GM21526 (cell line): ENCODE measurements at regions not wholly inside any gene's neighbourhood (a gene's known extent, or its start where the extent isn't known, plus 50 kb on each side); places are given as distances from the start of the nearest gene placed in this dataset.

Source experiments
- ATAC-seq: cut with Tn5 transposase; IDR thresholded peaks from one replicate; pipeline ENCODE4 v1.9.1; 2021; ENCODE audit warnings: moderate library complexity; ENCODE audit not compliant: unreplicated experiment, low FRiP score

DNA sequence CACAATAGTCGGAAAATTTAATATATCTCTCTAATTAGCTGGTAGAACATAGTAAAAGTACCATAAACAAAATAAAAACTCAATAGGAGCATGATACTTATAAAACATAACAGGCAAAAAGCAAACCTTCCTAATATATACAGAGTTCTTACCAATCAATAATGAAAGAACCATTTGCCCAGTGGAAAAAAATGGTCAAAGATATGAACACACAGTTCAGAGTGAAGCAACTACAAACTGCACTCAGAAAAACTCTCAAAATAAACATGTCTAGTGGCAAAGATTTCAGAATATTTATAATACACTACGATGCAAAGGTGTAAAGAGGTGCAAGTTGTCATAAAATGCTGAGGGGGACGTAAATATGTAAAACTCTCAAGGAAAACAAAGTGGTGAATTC is 576.2 kb upstream of the CTNND2 start:
- no peak for ATAC-seq

DNA sequence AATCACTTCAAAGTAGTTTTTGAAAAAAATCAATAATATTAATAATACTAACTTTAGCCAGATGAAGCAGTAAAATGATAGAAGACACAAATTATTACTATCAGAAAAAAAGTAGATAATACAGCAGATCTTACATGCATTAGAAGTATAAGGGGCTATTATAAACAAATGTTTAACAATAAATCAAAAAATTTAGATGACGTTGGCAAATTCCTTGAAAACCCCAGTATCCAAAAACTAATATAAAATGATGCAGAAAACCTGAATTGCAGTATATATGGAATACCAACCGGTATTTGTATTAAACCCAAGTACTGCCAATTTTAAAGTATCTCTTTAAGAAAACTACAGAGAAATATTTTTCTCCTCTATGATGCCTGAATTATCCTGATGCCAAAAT is 573.3 kb upstream of the CTNND2 start:
- ATAC-seq = no peak

DNA sequence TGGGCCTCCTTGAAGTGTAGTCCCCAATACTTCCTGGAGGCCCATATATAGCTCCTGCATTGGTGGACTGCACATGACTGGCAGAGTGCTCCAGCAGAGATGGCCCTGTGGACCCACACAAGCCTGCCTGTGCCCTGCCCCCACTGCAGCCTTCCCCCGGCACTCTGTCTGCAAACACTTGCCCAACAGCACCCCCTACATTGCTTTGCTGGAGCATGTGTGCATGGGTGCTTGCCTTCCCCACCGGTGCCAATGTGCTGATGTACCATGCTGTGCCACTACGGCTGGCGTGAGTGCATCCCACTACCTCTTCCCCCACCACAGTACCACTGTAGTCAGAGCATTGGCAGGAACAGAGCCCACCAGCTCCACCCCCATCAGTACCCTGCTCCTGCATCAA is 563.6 kb upstream of the CTNND2 start:
- no peak for ATAC-seq

DNA sequence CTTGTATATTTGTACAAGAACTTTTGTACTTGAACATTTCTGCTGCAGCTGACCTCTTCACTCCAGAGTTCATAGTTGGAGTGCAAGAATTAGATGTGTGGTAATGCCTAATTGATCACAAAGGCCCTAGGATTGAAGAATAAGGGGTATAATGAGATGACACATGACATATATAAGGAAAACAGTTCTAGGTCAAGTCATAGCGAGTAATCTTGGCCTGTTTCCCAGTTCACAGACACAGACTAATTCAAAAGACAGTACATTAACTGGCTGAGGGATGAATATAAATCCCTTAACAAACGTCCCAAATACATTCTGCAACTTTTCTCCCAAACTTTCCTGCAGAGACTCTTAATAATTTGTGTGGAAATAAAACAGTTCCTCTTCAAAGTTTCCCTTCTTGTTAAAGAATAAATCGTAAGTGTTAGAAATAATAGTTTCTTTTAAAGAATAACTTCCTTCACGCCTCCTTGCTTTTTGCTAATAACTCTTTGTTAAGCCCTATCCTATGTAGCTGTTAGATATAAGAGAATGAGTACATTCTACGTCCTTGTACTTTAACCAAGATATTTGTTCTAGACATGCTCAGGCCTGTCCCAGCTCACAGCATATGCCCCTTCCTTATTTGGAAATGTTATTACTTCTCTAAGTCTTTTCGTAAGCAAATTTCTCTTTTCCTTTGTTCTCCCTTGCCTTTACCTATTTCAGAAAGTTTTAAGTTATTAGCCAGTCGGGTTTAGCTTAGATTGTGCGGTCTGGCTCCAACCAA is 556.4 kb upstream of the CTNND2 start:
- ATAC-seq = no peak

DNA sequence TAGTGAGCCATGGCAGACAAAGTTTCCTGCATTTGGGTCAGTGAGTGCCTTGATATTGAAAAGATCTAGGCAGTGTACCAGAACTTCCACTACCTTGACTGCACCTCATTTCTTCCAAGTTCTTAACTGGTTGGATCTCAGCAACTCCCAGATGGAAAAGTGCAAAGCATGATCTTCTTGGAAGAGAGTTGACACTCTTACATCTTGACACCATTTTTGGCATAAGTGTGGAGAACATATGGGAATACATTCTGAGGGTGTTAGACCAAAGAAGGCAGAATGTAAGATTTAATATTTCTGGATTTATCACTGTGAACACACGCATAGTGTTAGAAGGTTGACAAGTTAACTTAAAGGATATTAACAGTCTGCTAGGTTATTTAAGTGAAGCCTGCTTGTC is 555.1 kb upstream of the CTNND2 start:
- no peak for ATAC-seq

DNA sequence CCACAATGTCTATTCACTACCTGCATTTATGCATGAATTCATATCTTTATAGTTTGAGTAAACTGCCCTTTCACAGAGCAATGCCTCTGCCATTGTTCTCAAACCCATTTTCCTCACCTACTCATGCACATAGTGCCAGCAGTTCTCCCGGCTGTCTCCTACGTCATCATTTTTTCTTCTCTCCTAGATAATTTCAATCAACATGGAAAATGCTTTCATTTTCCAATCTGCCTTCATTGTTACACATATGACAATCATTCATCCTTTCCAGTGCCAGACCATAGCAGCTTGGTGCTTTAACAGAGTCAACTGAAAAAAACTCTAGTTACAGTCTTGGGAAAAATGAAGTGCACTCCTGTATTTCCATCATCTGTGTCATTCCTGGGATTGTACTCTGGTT is 514.8 kb upstream of the CTNND2 start:
- ATAC-seq = no peak

DNA sequence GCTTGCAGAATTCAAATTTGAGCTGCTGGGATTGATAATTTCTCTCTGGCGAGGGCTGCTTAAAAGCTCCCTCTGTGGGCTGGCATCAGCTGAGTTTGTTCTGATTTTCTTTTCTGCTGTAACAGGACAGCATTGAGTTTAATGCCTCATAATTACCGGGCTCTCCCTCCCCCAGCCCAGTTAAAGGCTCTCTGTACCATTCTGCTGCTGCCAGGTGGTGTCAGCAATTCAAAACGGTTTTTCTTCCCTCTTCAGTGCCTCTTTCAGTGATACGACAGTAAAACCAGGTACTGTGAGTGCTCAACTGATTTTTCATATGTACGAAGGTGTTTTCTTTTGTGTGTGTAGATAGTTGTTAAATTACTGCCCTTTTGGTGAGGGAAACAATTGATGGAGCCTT is 509.3 kb upstream of the CTNND2 start:
- ATAC-seq = no peak

DNA sequence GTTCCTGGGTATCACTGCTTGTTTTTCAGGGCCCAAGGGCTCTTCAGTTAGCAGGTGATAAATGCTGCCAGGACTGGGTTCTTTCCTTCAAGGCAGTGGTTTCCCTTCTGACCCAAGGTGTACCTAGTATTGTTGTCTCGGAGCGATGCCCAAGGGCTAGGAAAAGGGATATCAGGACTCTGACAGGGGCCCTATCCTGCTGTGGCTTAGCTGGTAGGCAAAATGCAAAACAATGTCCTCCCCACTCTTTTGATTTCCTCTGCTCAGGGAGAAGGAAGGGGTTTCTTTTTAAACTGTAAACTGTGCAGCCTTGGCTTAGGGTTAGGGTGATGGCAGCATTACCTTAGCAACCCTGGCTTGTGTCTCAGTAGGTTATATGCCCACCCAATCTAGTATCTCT is 508.8 kb upstream of the CTNND2 start:
- no peak for ATAC-seq

DNA sequence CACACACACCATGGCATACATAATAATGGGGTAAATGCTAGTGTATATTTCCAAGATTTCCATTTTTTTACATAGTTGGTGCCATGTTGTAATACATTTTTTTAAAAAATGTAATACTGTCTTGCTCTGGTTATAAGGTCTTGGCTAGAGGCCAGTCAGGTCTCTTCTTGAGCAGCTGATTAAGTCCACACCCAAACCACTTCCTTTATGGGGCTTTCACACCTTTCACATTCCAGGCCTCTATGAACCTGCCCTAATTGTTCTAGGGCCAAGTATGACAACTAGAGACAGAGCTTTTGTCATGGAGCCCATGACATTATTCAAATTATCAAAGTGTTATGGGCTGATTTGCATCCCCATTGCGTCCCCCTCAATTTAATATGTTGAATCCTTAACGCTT is 495.6 kb upstream of the CTNND2 start:
- ATAC-seq = no peak

DNA sequence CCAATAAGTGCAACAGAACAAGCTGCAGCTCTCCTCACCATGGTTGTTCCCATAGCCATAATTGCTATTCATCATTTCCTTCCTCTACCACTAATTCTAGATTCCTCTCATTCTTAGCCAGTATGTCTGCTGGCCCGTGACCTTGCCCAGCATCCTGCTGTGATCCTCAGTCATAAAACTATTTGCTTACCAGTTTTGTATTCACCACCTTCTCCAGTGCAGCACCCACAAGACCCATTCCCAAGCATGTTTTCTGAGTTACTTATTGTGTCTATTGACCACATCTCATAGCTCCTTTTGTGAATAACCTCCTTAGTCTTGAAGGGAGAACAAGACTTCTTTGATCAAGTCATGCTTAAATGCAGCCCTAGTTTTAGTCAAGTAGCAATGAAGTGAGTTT is 488.0 kb upstream of the CTNND2 start:
- ATAC-seq = no peak

DNA sequence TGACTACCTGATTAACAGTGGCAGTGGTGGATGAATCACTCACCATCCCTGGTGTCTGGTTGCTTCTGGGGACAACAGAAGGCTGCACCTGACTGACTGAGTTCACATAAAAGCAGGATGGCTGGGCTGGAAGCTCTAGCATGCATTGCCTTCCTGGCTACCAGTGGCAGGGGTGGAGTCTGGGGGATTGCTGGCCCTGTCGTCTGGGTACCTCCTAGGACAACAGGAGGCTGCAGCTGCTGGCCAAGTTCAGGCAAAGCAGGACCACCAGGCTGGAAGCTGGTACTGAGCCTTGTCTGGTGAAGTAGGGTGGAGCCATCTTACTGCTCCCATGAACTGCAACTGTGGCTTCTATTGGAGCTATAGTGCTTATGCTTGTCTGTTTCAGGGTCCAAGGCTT is 480.8 kb upstream of the CTNND2 start:
- no peak for ATAC-seq

DNA sequence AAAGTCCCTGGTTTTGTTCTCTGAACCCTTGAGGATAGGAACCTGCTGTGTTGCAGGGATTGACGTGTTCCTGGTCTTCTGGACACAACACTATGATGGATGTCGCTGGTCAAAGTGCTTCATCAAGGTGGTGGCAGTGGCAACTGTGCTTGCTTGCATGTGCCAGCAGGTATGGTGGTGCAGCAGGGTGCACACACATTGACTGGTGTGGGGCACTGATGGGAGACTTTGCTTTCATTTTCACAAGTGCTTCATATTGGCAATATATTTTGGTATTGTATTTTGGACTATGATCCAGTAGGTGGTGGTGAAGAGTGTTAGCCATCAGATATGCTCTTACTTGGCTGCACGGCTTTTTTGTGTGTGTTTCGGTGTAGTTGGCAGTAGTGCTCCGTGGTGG is 479.8 kb upstream of the CTNND2 start:
- ATAC-seq = no peak

DNA sequence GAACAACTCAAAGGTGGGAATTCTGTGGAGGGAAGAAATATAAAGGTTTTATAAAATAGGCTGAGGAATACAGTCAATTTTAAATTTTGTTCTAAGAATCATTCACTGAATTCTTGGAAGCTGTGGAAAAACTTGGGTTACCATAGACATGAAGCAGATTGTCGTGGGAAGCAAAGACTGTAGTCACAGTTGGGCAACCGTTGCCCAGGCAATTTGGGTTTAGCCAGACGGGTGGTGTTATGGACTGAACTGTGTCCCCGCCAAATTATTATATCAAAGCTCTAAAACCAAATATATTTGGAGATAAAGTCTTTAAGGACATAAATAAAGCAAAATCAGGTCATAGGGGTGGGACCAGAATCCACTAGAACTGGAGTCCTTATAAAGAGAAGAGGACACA is 463.7 kb upstream of the CTNND2 start:
- ATAC-seq = no peak

DNA sequence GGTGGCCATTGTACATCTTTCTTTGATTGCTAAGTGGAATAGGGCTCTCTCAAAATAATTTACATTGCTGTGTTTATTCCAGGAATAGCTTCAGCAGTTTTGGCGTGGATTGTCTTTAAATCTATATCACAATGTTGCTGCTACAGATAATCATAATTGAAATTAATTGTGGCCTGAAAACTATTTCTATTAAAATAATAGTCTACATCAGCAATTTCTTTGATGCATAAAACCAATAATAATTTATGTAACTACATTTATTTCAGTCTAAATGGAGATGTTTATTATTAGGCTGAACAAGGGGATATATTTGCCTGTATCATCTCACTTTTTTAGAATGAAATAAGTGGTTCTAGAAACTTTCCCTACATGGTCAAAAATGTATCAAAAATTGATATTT is 456.0 kb upstream of the CTNND2 start:
- ATAC-seq = no peak

DNA sequence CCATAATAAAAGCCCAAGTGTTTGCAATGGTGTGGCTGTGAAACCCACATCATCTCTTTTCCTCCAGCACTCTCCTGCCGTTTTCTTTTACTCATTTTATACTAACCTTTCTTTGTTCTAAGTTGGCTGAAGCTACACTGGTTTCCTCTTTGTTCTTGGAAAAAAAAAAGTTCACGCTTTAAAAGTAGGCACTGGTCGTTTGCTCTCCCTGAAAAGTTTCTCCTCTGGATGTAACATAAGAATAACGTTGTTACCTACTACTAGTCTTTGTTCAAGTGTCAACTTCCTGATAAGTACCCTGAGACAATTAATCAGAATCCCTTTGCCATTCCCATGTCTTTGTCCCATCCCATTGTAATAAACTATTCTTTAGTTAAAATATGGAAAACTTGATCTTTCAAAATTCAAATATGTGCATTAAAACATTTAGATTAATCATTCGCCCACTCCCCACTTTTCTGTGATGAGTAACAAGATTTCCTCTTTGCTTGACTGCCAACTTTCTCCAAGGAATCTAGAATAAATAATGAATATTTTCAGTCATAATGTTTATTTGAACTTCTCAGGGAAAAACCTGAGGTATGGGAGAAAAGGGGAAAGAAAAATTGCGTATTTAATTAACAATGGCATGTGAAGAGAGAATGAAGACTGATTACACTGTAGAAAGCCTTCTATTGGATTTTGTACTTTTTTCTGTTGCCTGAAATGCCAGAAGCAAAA is 454.3 kb upstream of the CTNND2 start:
- no peak for ATAC-seq

DNA sequence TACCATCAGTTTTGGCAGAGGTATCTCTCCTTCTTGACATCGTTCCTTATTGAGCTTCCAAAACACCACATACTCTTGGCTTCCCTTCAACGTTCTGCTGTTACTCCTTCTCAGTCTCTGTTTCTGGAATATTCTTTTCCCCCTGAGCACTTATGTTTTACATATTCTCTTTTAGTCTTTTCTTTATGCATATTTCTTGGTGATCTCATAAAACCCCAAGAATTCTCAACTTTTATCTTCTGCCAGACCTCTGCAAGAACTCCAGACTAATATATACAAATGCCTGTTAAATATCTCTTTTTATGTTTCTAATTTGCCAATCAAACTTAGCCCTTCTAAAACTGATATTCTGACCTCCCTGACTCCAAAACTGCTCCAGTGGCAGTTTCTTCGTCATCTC is 453.4 kb upstream of the CTNND2 start:
- no peak for ATAC-seq

DNA sequence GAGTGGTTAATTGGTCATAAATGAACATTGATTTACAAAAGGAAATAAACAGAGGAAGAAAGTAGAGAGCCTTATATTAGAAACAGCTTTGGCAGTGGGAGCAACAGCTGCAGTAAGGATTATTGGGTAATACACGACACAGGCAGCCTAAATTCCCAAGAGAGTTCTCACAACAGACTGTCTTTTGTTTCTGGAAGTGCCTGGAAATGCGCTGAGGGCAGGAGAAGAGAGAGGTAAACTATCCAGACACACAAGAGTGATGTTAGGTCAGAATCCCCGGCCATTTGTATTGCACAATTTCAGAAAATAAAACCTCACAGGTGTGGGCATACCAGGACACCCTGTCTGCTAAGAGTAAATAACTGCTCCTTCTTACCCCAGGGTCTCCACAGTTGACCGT is 450.4 kb upstream of the CTNND2 start:
- no peak for ATAC-seq

DNA sequence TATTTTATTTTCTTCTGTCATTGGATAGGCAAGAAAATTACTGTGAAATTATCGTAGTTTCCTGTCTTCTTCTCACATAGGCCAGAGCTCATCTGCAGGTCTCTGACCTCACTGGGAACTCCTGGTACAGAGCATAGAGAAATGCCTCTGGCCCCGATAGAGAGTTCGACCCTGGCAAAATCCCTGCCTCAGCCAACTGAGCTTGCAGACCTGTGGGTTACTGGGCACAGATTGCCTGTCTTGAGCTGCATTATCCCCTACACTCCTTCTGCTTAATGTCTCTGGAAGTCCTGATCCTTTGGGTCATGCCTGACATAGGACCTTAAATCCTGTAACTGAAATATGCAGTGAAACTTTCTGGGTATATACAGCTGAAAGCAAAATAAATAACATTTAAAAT is 439.3 kb upstream of the CTNND2 start:
- no peak for ATAC-seq

DNA sequence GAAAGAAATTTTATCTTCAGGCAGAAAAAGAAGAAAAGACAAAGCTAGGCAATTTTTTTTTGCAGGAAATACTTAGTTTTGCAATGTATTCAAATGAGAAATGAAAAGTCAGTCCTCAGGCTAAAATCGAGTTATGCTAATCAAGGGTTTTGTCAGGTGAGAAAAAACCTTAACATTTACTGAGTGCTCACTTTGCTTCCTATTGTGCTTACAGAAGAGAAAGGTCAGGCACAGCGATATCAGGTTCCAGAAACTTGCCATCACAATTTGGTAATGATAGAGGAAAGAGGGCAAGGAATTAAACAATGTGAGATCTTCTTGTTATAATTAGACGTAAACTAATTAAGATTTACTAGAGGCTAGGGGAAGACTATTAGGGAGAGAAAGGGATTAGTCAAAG is 431.7 kb upstream of the CTNND2 start:
- no peak for ATAC-seq

DNA sequence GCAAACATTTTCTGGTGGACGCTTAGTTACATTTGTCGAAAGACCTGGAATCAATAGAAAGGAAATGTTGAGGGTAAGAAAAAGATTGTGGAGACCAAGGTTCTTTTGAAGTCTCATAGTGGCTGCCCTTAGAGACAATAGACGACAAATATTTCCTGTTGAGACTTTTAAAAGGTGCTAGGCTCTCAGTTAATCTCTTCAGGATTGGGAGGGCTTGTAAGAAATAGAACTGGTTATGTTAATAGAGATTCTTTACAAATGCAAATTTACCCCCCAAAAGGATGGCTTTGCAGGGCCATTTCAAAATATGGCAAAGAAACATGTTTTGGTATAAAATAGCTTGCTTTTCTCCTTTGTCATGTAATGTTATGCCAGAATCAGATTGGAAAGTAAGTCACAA is 428.2 kb upstream of the CTNND2 start:
- no peak for ATAC-seq

DNA sequence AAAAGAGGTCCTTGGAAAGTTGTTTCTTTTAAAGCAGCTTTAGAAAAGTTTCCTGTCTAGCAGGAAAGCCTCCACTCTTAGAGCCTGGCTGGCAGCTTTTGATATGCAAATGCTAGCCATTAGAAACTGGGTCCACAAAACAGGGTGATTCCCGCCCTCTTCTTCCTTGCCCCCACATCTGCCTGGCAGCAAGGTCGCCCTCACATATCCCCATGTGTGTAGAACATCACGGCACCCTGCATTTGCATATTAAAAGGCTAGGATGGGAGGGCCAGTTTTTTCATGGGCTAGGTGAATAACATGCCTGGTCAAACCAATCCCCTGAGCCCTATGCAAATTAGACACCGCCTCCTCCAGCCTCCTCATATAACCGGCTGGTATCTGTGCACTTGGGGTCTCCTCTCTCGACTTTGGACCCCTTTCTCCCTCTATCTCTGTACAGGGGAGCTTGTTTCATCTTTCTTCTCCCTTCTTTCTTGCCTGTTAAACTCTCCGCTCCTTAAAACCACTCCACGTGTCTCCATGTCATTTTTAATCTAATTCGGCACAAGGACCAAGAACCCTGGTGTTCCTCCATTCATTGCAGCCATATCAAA is 426.8 kb upstream of the CTNND2 start:
- ATAC-seq = no peak

DNA sequence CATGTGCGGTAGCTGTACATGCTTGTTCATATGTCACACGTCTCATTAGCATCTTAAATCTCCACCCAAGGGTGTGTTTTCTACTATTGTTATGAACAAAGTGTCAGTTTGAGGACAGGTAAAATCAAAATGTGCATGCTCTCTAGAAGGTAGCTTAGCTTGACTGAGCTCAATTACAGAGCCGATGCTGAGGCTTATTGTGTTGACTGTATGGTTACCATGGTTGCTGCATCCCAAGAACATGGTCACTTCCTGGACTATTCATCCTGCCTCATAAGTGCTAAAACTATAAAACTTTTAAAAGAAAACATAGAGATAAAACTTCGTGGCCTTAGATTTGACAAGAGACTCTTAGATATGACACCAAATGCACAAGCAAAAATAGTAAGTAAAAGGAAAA is 426.1 kb upstream of the CTNND2 start:
- ATAC-seq = no peak
